Activated CD4-positive, alpha-beta T cell treated with anti-CD3 and anti-CD28 coated beads, Interleukin-2, amount 50 U/mL, for 48 hours (primary cell): ENCODE measurements at regions not wholly inside any gene's neighbourhood (a gene's known extent, or its start where the extent isn't known, plus 50 kb on each side); places are given as distances from the start of the nearest gene placed in this dataset.
"Not testable (repeated sequence)": the region's sequence is repeated elsewhere in the genome, so short reads cannot be mapped to it uniquely, and the experiment has no call there.

Source experiments
- DNase-seq, 2 experiments: peaks; one replicate each; pipeline ENCODE4 v3.0.0-alpha.2; 2020

DNA sequence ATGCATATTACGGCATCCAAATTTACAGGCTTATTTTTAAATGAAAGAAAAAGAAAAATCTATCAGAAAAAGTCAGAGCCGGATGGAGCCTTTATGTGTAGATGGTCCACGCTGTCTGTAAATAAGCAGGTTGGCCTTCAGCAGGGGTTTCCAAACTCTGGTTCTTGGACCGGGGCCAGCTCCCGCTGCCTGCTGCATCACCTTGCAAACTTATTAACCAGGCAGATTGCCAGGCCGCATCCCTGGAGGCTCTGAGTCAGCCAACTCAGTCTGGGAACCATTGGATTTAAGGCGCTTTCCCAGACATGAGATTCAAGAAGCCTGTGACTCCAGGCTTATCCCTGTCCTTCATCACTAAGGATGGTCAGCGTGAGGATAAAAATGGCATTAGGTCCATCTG lies 212.4 kb downstream of the OPA1 start:
- DNase-seq: no peak

DNA sequence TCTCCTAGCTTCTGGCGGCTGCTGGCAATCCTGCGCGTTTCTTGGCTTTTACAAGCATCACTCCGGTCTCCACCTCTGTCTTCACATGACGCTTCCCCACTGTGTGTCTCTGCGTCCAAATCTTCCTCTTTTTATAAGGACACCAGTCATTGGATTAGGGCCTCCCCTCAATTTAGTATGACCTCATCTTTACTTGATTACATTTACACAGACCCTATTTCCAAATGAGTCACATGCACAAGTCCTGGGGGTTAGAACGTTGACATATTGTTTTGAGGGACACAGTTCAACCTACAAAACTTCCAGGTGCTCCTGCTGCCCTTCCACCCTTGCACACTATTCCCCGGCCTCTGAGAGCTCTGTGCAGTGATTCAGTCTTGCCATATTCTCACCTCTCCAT lies 215.3 kb downstream of the OPA1 start:
- DNase-seq: no peak

DNA sequence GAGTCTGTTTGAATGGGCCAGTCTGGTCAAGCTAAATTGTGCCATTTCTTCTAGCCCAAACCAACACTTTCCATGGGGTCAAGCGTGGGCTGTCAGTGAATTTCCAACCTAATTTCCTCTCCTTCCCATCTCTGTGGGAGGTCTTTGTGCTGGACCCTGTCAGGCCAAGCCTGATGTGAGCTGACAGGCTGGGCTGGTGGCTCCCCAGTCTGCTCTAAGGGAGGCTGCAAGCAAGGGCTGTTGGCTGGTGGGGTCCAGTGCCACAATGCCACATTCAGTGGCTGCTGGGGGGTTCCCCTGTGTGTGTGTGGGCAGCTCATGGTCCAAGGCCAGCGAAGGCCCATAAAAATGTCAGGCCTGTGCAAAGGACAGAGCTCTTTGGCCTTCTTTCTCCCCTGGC lies 216.1 kb downstream of the OPA1 start:
- DNase-seq: no peak

DNA sequence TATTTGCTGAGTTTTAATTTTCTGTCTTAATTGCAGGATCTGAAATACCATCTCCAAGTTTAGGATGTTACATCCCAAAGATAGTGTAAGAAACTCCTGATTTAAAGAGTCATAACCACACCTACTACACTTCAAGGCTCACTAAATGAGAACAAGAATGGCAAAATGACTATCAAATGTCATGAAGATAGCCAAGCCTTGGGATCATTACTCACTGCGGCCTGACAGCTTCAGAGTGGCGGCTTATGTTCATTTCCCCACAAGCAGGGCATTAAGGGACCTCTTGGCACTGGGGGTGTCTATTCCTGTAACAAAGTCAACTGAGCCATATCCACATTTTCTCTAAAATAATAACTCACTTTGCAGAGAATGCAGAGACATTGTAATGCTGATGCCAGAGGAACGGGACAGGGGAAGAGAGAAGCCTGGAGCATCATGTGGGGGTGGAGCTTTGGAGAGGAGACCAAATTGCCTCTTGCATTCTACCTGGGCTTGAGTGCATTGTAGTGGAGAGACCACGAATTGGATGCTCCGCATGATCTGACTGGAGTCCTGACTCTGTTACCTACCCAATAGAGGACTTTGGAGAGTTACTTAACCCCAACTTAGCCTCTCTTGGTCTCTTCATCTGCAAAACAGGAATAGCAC lies 219.2 kb downstream of the OPA1 start:
- no peak for DNase-seq

DNA sequence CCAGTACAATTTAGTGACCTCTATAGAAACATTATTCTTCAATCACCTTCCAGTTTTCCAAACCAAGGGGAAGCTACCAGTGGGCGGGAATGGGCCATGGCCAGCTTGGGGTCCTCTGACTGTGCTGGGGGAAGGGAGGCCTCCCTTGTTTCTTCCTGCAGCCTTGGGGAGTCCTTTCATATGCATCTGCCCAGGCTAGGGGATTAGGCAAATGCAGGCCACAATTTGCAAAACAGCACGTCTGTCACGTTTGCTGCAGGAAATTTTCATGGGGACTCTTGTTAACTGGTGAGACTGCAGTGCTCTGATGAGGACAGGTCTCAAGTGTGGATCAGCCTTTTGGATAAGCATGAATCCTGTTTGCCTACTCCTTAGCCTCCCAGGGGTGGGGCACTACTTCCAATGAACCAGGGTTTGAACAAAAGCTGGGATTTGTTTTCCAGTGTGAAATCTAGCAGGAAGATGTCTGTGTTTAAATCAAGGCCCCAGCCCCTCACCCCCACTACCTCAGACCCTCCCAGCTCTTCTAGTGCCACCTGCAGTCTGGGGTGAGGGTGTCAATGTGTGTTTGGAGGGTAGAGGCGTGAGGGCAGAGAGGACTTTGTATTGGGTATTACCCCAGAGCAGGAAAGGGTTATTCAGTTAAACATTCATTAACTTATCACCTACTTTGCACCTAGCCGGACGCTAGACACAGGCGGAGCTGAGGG lies 219.9 kb downstream of the OPA1 start:
- DNase-seq: no peak

DNA sequence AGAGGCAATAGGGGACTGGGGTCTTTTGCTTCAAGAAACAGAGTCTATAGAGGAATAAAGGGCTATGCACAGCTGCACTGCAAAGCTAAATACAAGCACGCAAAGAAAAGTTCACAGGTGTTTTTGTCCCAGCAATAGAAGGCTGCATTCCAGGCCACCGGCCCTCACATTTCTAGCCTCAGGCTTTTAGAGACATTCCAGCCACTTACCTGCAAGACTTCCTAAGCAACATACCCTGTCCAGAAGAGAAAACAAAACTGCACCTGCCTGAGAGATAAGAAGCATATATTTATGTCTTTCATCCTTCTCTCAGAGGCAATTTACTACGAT lies 220.5 kb downstream of the OPA1 start:
- no peak for DNase-seq

DNA sequence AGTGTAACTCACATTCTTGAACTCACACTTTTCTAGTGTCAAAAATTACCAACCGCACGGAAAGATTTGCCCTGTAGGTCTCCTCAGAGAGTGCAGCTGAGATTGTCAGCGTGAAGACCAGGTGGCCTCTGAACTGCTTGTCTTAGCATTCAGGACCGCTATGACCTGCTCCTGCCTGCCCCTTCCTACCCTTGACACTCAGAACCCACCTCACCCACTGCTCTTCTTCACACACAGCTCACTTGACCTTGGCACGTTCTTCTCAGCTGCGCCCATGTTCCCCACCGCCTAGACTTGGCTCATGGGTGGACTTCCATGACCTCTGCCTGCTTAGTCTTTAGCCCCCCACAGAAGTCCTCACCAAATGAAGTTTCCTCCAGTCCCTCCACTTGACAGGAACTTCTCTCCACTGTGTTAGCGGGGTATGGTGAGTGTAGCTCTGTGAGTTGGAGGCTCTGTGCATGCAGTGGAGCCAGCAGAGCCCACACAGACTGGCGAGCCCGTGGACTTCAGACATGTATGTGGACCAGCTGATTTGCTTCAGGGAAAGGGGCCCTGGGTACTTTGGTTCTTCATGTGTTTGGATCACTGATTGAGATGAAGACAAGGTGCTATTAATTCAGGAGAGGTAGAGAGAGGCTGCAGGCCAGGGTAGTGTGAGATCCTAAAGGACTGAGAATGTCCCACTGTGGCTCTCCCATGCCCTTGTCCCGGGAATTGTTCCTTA lies 221.3 kb downstream of the OPA1 start:
- DNase-seq: no peak

DNA sequence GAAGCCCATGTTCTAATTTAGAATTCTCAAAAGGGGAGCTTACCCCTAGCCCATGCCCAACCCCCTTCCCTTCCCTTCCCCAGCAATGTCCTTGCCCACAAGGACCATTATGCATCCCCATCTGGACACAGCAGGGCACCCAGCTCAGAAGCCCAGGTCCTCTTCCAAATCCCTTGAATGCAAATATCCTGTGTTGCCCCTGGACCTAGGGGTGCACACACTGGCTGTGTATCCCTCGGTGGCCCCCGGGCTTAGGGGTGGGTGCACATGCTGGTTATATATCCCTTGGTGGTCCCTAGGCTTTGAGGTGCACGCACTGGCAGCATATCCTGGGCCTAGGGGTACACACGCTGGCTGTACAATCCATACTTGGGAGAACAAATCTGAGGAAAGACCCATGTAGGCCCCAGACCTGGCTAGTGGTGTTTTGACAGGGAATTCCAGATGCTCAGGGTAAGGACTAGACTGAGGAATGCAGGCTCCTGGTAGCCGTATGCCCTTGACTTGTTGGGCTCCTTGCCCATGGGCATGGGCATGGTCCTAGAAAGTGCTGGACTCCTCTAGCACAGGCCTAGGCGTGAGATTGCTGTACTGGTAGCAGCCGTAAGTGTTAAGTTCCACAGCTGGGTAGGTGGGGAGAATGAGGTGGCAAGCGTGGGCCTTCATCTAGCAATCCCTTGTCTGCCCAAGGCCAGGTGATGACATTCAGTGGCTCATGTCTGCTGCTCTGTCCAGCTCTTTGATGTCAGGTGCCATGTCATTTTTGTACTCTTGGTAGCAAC lies 222.4 kb downstream of the OPA1 start:
- DNase-seq: no peak

DNA sequence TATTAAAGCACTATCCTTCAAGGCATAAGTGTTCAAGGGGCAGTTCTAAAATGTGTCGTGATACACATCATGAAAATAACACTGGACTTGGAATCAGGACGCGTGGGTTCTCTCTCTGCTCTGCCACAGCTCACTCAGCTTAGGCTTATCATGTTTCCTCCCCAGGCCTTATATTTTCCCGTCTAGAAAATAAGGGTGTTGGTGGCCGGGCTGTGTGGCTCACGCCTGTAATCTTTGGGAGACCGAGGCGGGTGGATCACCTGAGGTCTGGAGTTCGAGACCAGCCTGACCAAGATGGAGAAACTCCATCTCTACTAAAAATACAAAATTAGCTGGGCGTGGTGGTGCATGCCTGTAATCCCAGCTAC lies 223.0 kb downstream of the OPA1 start:
- no peak for DNase-seq

DNA sequence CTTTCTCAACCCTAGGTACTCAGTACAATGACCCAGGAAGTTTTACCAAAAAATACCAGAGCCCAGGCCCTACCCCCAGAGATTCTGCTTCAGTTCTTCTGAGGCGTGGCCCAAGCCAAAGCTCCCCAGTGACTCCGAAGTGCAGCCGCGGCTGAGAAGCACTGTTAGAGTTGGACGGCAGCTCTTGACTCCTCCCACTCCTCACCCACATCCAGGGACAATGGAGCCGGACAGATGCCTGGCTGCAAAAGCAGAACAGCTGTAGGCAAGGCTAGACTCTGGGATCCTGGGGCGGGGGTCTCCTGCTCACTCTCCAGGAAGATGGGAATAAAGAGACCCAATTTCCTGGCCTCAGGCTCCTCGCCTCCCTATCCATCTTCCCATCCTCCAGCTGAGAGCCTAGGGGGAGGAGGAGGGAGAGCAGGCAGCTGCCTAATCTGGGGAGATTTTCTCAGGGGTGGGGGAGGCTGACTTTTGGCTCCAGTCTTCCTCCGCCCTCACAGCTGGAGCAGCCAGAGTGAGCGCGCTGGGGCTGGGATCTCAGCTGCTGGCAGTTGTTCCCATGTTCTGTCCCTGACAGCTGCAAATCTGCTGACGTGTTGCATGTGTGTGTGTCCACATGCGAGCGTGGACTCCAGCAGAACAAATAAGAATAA lies 223.8 kb downstream of the OPA1 start:
- no peak for DNase-seq

DNA sequence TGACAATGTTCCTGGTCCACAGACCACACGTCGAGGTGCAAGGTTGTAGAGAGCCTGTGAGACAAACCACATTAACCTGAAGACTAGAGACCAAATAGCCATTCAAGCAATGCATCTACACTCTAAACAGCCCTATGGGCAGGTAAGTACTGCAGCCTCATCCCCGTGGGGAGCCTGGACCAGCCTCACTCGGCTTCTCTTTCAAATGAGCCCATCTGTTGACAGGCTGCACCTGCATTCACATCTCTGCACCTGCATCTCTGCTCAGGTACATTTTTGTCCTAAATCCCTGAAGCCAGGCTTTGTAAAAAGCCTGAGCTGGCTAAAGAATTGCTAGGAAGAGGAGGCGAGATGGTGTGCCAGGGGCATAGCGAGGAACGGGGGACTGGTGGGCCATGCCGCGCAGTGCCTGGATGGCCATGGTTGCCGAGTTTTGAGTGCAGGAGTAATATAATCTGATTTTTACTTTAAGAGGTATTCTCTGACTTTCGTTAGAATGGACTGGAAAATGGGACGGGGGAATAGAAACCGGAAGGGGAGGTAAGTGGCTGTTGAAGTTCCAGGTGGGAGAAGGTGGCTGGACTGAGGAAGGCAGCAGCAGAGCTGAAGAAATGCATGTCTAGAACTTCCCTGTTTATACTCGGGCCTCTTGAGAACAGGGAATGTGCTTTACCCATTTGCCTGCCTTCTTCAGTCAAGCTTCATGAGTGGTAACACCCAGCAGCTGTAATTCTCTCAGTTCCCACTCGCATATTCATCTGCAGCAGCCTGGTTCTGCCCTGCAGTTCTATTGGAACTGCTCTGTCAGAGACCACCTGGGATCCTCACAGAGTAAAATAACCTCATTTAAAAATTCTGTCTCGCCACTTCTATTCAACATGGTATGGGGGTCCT lies 226.4 kb downstream of the OPA1 start:
- no peak for DNase-seq

DNA sequence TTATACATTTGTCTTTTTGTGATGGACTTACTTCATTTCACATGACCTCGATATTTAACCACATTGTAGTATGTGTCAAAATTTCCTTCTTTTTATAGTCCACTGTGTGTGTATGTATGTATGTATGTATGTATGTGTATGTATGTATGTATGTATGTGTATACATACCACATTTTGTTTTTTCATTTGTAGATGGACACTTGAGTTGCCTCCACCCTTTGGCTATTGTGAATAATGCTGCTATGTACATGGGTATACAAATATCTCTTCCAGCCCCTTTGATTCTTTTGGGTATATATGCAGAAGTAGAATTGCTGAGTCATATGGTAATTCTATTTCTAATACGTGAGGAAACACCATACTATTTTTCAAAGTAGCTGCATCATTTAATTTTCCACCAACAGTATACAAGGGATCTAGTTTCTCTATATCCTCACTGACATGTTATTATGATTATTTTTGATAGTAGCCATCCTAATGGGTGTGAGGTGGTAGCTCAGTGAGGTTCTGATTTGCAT lies 228.2 kb downstream of the OPA1 start:
- no peak for DNase-seq

DNA sequence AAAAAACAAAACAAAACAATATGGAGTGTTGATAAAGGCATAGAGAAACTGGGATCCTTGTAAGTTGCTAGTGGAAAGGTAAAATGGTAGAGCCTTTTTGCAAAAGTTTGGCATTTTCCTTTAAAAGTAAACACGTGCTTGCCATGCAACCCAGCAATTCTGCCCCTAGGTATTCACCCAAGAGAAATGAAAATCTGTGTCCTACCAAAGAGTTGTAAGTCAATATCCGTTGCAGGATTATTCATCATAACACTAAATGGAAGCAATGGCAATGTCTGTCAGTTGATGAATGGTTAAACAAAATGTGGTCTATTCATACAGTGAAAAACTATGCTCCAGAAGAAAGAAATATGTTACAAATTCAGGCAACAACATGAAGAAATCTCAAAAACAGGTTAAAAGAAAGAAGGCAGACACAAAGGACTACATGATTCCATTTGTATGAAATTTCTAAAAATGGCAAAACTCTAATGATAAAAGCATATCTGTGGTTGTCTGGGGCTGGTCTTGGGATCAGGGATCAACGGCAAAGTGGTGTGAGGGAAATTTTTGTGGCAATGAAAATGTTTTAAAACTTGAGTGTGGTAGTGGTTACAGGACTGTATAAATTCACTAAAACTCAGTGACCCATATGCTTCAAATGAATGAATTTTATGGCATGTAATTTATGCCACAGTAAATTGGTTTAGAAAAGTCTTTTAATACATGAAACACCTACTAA lies 229.6 kb downstream of the OPA1 start:
- no peak for DNase-seq

DNA sequence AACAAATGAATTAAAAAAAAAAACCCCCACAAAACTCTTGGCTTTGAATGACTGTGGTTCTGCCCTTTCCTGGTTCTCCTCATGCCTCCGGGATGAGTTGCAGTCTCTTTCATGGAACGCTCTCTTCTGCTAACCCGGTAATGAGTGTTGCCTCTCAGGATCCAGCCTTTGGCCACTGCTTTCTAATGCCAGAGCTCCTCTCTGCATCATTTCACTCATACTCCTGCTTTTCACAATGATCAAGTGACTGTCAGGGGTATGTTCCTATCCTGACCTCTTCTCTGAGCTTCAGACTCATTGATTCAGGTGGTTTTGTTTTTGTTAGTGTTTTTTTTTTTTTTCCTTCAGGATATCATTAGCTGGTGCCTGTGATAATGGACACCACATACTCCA lies 230.2 kb downstream of the OPA1 start:
- DNase-seq: not testable (repeated sequence)

DNA sequence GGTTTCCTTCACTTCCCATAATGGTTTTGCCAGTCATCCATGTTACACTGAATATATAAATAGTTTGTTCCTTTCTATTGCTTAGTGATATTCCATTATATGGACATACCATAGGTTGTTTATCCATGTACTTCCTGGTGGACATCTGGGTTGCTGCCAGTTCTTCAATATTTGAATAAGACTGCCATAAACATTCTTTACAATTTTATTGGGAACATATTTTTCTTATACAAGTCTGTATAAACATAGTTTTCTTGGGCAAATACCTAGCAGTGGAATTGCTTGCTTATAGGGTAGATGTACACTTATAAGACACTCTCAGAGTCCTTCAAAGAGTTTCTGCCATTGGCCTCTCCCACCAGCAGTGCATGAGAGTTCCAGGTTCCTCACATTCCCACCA lies 231.4 kb downstream of the OPA1 start:
- DNase-seq: no peak

DNA sequence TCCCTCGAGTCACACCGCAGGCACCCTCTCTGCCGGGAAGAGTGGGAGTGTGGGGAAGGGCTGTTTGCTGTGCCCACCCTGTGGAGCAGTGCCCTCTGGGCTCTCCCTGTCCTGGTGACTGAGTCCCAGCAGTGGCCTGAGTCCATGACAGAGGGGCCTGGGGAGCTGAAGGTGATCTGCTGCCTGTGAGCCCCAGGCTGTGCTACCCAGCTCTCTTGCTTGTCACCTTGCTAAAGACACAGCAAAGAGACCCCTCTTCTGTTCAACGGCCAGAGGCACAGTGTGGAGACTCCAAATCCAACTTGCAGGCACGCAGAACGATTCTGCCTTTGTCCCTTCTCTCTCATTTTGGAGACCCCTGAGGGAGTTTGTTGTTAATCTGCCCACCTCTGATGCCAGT lies 232.6 kb downstream of the OPA1 start:
- DNase-seq: no peak

DNA sequence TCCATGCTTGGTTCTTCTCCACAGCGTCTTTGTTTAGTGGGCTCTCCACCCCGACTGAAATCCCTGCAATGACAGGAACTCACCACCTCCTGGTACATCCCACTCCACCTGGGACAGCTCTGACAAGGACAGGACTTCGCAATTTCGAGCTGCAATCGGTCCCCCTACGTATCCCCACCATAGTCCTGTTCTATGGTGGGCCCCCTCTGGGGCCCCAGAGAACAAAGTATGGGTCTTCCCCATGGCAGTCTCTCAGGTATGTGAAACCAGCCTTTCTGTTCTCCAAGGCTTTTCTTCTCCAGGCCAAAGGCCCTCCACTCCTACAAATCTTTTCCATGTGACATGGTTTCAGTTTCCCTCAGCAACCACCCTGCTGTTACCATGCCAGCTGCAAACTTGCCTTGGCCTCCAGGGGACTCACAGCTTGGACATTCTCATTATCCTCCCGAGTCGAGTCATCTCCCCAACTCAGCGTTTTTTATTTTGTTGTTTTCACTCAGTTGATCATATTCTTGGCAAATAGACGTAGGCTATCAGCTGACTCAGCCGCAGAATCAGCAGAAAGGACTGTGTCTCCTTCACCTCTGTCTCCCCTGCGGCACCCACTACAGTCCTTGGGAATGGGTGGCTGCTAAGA lies 233.3 kb downstream of the OPA1 start:
- no peak for DNase-seq

DNA sequence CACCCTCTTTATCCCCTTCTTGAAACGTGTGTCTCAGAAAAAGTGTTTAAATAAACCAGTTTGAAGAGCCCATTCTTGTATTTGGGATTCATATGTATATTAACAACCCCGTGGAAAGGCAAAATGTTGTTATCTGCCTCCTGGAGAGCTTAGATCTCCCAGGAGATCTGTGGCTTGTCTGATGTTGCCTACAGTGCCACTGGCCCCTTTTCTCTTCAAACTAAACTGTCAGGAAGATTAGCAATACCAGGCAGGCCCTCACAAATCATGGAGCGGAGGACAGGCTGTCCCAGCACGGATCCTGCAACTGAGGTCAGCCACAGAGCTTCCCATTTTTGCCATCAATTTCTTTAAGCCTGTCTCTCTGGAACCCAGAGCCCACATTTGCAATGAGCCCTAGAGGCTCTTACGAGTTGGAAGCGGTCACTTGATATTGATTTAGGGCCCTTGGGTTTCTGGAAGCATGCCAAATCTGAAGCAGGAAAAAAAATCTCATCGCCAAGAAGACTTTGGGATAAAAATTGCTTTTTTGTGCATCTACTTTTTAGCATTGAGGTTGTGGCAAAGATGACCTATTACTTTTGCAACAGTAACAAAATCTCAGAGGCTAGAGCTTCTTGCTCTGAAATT lies 234.1 kb downstream of the OPA1 start:
- DNase-seq: no peak

DNA sequence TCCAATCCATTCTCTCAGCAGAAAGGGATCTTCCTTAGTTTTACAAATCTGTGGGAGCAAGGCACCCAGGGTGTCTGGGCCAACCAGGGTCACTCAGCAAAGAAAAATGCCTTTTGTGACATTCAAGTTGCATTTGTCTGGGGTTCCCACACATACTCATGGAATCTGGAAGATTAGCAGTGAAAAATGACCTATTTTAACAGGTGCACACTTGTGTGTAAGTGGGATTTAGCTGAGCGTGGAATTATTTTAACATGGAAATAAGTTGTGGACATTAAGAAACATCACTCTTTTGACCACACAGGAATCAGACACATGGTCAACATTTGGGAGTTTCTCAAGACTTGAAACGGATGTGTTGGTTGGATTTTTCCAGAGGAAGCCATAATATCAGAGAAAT lies 234.9 kb downstream of the OPA1 start:
- no peak for DNase-seq

DNA sequence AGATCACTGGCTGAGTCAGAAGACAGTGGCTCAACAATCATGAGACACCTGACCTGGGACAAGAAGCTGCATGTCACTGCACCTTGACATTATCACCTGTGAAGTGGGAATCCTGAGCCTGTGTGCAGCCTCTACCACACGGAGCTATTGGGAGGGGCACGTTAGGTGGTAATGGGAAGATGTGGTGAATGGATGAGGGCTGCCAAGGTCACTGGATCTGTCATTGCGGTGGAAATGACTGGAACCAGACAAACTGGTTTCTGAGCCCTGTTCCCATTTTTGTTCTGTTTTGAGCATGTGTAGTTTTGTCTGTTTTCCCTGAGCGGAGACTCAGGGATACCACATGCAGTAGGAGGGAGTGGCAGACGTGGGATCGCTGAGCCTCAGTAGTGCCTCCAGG lies 235.5 kb downstream of the OPA1 start:
- no peak for DNase-seq
